ENCODE measurements at regions not wholly inside any gene's neighbourhood (a gene's known extent, or its start where the extent isn't known, plus 50 kb on each side); places are given as distances from the start of the nearest gene placed in this dataset.

GRCh38 chr10:109027534-109028185, 895.7 kb downstream of the XPNPEP1 start:
- Histone ChIP-seq H3K27ac (no peak overlapping the region), H3K36me3 (no peaks in the 10 kb centered on the region), H3K9me3 (ENCODE audit: low read depth) (no peaks in the 10 kb centered on the region), H3K4me1 (ENCODE audit: low read depth) (no peaks in the 10 kb centered on the region), H3K27me3 (no peaks in the 10 kb centered on the region), H3K4me3 (no peak overlapping the region)
- TF ChIP-seq, protein P1, sequence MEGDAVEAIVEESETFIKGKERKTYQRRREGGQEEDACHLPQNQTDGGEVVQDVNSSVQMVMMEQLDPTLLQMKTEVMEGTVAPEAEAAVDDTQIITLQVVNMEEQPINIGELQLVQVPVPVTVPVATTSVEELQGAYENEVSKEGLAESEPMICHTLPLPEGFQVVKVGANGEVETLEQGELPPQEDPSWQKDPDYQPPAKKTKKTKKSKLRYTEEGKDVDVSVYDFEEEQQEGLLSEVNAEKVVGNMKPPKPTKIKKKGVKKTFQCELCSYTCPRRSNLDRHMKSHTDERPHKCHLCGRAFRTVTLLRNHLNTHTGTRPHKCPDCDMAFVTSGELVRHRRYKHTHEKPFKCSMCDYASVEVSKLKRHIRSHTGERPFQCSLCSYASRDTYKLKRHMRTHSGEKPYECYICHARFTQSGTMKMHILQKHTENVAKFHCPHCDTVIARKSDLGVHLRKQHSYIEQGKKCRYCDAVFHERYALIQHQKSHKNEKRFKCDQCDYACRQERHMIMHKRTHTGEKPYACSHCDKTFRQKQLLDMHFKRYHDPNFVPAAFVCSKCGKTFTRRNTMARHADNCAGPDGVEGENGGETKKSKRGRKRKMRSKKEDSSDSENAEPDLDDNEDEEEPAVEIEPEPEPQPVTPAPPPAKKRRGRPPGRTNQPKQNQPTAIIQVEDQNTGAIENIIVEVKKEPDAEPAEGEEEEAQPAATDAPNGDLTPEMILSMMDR (IDR thresholded peaks at IDR 0.05; ENCODE audit: low read depth, low read length), result no peak
- DNase-seq (ENCODE audit: low read depth in 1 of 2, low spot score in 1 of 2), result no peak

GRCh38 chr10:109025172-109025571, 898.1 kb downstream of the XPNPEP1 start:
- no peaks in the 10 kb centered on the region for H3K9me3 ChIP-seq (ENCODE audit: low read depth)
- H3K36me3 ChIP-seq, result no peaks in the 10 kb centered on the region
- DNase-seq (ENCODE audit: low read depth in 1 of 2, low spot score in 1 of 2), result no peak
- H3K27ac ChIP-seq, result no peak overlapping the region
- no peak overlapping the region for H3K4me3 ChIP-seq
- no peaks in the 10 kb centered on the region for H3K4me1 ChIP-seq (ENCODE audit: low read depth)
- no peaks in the 10 kb centered on the region for H3K27me3 ChIP-seq
- TF ChIP-seq, protein P1 (IDR thresholded peaks at IDR 0.05; ENCODE audit: low read depth, low read length), result no peak

DNA sequence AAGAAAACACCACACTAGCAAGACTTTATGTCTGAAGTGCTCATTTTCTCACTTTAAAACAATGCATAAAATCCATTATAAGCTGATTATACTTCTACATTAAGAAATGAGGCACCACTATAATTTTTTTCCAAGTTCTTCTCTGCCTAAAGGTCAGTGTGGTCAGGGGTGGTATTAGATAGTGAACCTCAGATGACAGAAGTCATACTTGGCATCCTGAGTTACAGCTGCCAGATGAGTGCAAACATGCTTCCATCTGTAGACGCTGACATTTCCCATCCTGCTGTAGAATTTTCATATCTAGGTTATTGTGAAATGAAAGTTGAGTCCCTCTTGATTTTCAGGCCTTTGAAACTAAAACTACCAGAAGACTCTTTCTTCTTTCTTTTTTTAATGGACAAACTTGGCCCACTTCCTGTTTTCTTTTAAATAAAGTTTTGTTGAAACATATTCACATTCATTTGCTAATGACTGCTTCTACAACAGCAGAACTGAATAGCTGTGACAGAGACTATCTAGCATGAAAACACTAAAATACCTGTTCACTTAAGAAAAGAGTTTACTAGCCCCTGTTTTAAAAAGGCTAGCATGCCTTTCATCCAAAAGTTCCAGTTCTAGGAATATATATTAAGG, 900.8 kb downstream of the XPNPEP1 start:
- no peak overlapping the region for H3K27ac ChIP-seq
- TF ChIP-seq, protein P1 (IDR thresholded peaks at IDR 0.05; ENCODE audit: low read depth, low read length), result no peak
- H3K9me3 ChIP-seq (ENCODE audit: low read depth), result no peaks in the 10 kb centered on the region
- H3K27me3 ChIP-seq, result no peaks in the 10 kb centered on the region
- H3K4me3 ChIP-seq, result no peak overlapping the region
- no peak for DNase-seq (ENCODE audit: low read depth in 1 of 2, low spot score in 1 of 2)
- H3K4me1 ChIP-seq (ENCODE audit: low read depth), result no peaks in the 10 kb centered on the region
- H3K36me3 ChIP-seq, result no peaks in the 10 kb centered on the region

DNA sequence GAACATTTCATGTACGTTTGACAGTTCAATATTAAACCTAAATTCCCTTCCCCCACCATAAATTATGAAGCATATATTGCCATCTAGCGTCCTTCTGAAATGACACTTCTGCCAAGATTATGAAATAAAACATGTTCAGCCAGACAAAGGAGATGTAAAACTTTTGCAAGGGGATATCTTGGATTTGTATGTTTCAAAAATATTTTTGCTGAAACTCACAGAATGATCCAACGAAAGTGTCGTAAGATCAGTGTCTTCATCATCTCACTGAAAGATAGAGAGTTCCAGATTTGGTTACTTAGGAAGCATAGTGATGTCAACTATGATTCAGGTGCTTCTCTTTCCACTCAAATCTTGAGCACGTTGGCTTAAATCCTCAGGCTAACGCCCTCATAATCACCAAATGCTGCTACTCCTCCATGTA, 904.3 kb downstream of the XPNPEP1 start:
- TF ChIP-seq, protein P1 (IDR thresholded peaks at IDR 0.05; ENCODE audit: low read depth, low read length), result no peak
- H3K27ac ChIP-seq, result no peak overlapping the region
- no peaks in the 10 kb centered on the region for H3K9me3 ChIP-seq (ENCODE audit: low read depth)
- no peaks in the 10 kb centered on the region for H3K4me1 ChIP-seq (ENCODE audit: low read depth)
- H3K36me3 ChIP-seq, result no peaks in the 10 kb centered on the region
- H3K4me3 ChIP-seq, result no peak overlapping the region
- H3K27me3 ChIP-seq, result no peaks in the 10 kb centered on the region
- peak in 1 of 2 donors; percentile 4 for DNase-seq (ENCODE audit: low read depth in 1 of 2, low spot score in 1 of 2)

- no peaks in the 10 kb centered on the region for H3K27me3 ChIP-seq
- TF ChIP-seq, protein P1 (IDR thresholded peaks at IDR 0.05; ENCODE audit: low read depth, low read length), result no peak
- H3K4me1 ChIP-seq (ENCODE audit: low read depth), result no peaks in the 10 kb centered on the region
- no peak overlapping the region for H3K27ac ChIP-seq
- no peak for DNase-seq (ENCODE audit: low read depth in 1 of 2, low spot score in 1 of 2)
- no peaks in the 10 kb centered on the region for H3K36me3 ChIP-seq
- H3K9me3 ChIP-seq (ENCODE audit: low read depth), result no peaks in the 10 kb centered on the region
- no peak overlapping the region for H3K4me3 ChIP-seq
These were observed 915.8 kb downstream of the XPNPEP1 start for GRCh38 chr10:109007514-109007913.
